Fibroblast of lung (primary cell): ENCODE measurements at regions not wholly inside any gene's neighbourhood (a gene's known extent, or its start where the extent isn't known, plus 50 kb on each side); places are given as distances from the start of the nearest gene placed in this dataset.

Experiments
- DNase-seq, 2 donors: peaks; one replicate each; pipeline versions ENCODE4 v3.0.0 to v3.0.0-alpha.2; 2010; ENCODE audit warnings: low read depth in 2 of 2
- H2AFZ ChIP-seq: 2 replicates; pipeline ENCODE4 v1.5.1; 2012; ENCODE audit warnings: low read length, control low read depth, inconsistent platforms
- H3K27ac ChIP-seq: 2 replicates; pipeline ENCODE4 v1.5.1; 2011; ENCODE audit warnings: low read length, control low read depth; ENCODE audit not compliant: insufficient read depth
- H3K27me3 ChIP-seq: 2 replicates; pipeline ENCODE4 v1.5.1; 2011; ENCODE audit warnings: mild to moderate bottlenecking, low read length; ENCODE audit not compliant: control insufficient read depth, insufficient read depth
- H3K36me3 ChIP-seq: 2 replicates; pipeline ENCODE4 v1.5.1; 2011; ENCODE audit warnings: low read length; ENCODE audit not compliant: control insufficient read depth, insufficient read depth
- H3K4me1 ChIP-seq: 2 replicates; pipeline ENCODE4 v1.5.1; 2011; ENCODE audit warnings: low read length; ENCODE audit not compliant: control insufficient read depth, insufficient read depth; ENCODE audit errors: extremely low read depth
- H3K4me2 ChIP-seq: 2 replicates; pipeline ENCODE4 v1.5.1; 2011; ENCODE audit warnings: low read length, control low read depth; ENCODE audit not compliant: insufficient read depth; ENCODE audit errors: extremely low read depth
- H3K4me3 ChIP-seq, 4 experiments: fragments of 200-600 bp in 1 of 4; sonication (generic) in 1 of 4; replicated peaks in 1 of 4; 2 replicates each; pipeline ENCODE4 v1.5.1; 2011 to 2016; ENCODE audit warnings: low read length in 4 of 4, low read depth in 3 of 4, mild to moderate bottlenecking in 3 of 4, control low read depth in 2 of 4, inconsistent platforms in 1 of 4, mixed read lengths in 1 of 4; ENCODE audit not compliant: insufficient read depth in 1 of 4; ENCODE audit errors: control extremely low read depth in 1 of 4
- H3K79me2 ChIP-seq: 2 replicates; pipeline ENCODE4 v1.5.1; 2012; ENCODE audit warnings: mild to moderate bottlenecking, low read length, inconsistent platforms; ENCODE audit not compliant: control insufficient read depth, insufficient read depth
- H3K9ac ChIP-seq: 2 replicates; pipeline ENCODE4 v1.5.1; 2011; ENCODE audit warnings: mild to moderate bottlenecking, low read length, control low read depth; ENCODE audit not compliant: insufficient read depth
- H3K9me3 ChIP-seq: 2 replicates; pipeline ENCODE4 v1.5.1; 2012; ENCODE audit warnings: low read depth, low read length; ENCODE audit not compliant: control insufficient read depth, insufficient read depth
- H4K20me1 ChIP-seq: 2 replicates; pipeline ENCODE4 v1.5.1; 2011; ENCODE audit warnings: low read length; ENCODE audit not compliant: control insufficient read depth, insufficient read depth; ENCODE audit errors: extremely low read depth
- EZH2 ChIP-seq: IDR thresholded peaks from 2 replicates; pipeline ENCODE4 v1.5.1; 2012; ENCODE audit warnings: low read length, control low read depth, mild to moderate bottlenecking; ENCODE audit errors: missing control alignments
- TF ChIP-seq, protein P1 (sequence below), 2 donors: IDR thresholded peaks in 1 of 2; conservative IDR thresholded peaks in 1 of 2; 1 replicate in 1 of 2; 2 replicates in 1 of 2; pipeline ENCODE4 v1.5.1; 2011 to 2012; ENCODE audit warnings: low read length in 2 of 2, control low read depth in 1 of 2, inconsistent platforms in 1 of 2, low read depth in 1 of 2, mild to moderate bottlenecking in 1 of 2

GRCh38 chrX:9312922-9313867 is 151.7 kb upstream of the TBL1X start:
- Histone ChIP-seq H2AFZ (no peak overlapping the region), H3K79me2 (no peaks in the 10 kb centered on the region), H3K9ac (no peak overlapping the region), H3K4me1 (peaks cover 2% of the 10 kb centered on the region), H3K4me2 (no peak overlapping the region), H3K9me3 (no peaks in the 10 kb centered on the region), H3K4me3 (no peak overlapping the region), H4K20me1 (no peaks in the 10 kb centered on the region), H3K27ac (no peak overlapping the region), H3K27me3 (no peaks in the 10 kb centered on the region), H3K36me3 (no peaks in the 10 kb centered on the region)
- DNase-seq: no peak
- no peak for TF ChIP-seq EZH2
- TF ChIP-seq, protein P1, sequence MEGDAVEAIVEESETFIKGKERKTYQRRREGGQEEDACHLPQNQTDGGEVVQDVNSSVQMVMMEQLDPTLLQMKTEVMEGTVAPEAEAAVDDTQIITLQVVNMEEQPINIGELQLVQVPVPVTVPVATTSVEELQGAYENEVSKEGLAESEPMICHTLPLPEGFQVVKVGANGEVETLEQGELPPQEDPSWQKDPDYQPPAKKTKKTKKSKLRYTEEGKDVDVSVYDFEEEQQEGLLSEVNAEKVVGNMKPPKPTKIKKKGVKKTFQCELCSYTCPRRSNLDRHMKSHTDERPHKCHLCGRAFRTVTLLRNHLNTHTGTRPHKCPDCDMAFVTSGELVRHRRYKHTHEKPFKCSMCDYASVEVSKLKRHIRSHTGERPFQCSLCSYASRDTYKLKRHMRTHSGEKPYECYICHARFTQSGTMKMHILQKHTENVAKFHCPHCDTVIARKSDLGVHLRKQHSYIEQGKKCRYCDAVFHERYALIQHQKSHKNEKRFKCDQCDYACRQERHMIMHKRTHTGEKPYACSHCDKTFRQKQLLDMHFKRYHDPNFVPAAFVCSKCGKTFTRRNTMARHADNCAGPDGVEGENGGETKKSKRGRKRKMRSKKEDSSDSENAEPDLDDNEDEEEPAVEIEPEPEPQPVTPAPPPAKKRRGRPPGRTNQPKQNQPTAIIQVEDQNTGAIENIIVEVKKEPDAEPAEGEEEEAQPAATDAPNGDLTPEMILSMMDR (conservative IDR thresholded peaks at IDR 0.05 in 1 of 2, IDR thresholded peaks at IDR 0.05 in 1 of 2; ENCODE audit: low read depth in 1 of 2, low read length in 2 of 2): peak; percentile 19 to 57

DNA sequence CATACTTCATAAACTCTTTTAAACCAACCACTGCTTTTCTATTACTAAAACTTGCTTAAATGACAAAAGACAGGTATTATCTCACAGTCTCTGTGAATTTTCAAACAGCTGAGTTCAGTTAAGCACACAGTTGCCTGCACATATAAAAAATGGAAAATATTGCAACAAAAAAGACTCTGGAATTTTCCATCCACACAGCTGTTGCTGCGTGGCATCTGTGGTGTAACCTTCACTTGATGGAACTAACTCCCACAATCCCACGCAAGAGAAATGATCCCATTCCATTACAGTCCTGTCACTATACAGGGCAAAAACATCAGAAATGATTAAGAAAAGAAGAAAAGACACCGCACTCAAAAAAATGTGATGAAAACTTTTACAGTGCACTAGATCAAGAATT is 149.8 kb upstream of the TBL1X start:
- no peak overlapping the region for H3K27ac ChIP-seq
- H3K27me3 ChIP-seq: no peaks in the 10 kb centered on the region
- DNase-seq: peak in 1 of 2 donors; percentile 44
- no peaks in the 10 kb centered on the region for H3K36me3 ChIP-seq
- TF ChIP-seq, protein P1 (conservative IDR thresholded peaks at IDR 0.05 in 1 of 2, IDR thresholded peaks at IDR 0.05 in 1 of 2; ENCODE audit: low read depth in 1 of 2, low read length in 2 of 2): no peak
- no peak for TF ChIP-seq EZH2
- H3K4me1 ChIP-seq: peaks cover 2% of the 10 kb centered on the region
- no peak overlapping the region for H3K9ac ChIP-seq
- H4K20me1 ChIP-seq: no peaks in the 10 kb centered on the region
- no peak overlapping the region for H3K4me3 ChIP-seq
- H3K4me2 ChIP-seq: no peak overlapping the region
- H3K9me3 ChIP-seq: no peaks in the 10 kb centered on the region
- no peak overlapping the region for H2AFZ ChIP-seq
- no peaks in the 10 kb centered on the region for H3K79me2 ChIP-seq

GRCh38 chrX:9316096-9316495 is 148.8 kb upstream of the TBL1X start:
- H4K20me1 ChIP-seq: no peaks in the 10 kb centered on the region
- H3K9ac ChIP-seq: no peak overlapping the region
- peaks cover 2% of the 10 kb centered on the region for H3K4me1 ChIP-seq
- H3K27ac ChIP-seq: no peak overlapping the region
- H3K4me3 ChIP-seq: no peak overlapping the region
- H3K4me2 ChIP-seq: no peak overlapping the region
- TF ChIP-seq, protein P1 (conservative IDR thresholded peaks at IDR 0.05 in 1 of 2, IDR thresholded peaks at IDR 0.05 in 1 of 2; ENCODE audit: low read depth in 1 of 2, low read length in 2 of 2): no peak
- no peak for TF ChIP-seq EZH2
- no peaks in the 10 kb centered on the region for H3K9me3 ChIP-seq
- no peak overlapping the region for H2AFZ ChIP-seq
- no peaks in the 10 kb centered on the region for H3K36me3 ChIP-seq
- H3K79me2 ChIP-seq: no peaks in the 10 kb centered on the region
- peak in 1 of 2 donors; percentile 33 for DNase-seq
- no peaks in the 10 kb centered on the region for H3K27me3 ChIP-seq
